GM23338 (cell line): ENCODE measurements at regions not wholly inside any gene's neighbourhood (a gene's known extent, or its start where the extent isn't known, plus 50 kb on each side); places are given as distances from the start of the nearest gene placed in this dataset.

Experiments used
- ATAC-seq: fragments of 200-7000 bp; cut with Tn5 transposase; 3 replicates; pipeline ENCODE4 v1.9.1; 2020
- DNase-seq: peaks from one replicate; pipeline ENCODE4 v3.0.0-alpha.2; 2015; ENCODE audit warnings: low spot score
- H2AFZ ChIP-seq: fragments of 200-600 bp; sonication (generic); 2 replicates; pipeline ENCODE4 v1.8.0; 2016; ENCODE audit warnings: antibody characterized with exemption, mild to moderate bottlenecking, moderate library complexity
- H3F3A ChIP-seq: fragments of 200-600 bp; sonication (generic); replicated peaks from 2 replicates; pipeline ENCODE4 v1.8.0; 2017; ENCODE audit warnings: antibody characterized with exemption, mixed run types, low read depth
- H3K27ac ChIP-seq: fragments of 200-600 bp; sonication (generic); 2 replicates; pipeline ENCODE4 v1.6.1; 2016; ENCODE audit warnings: low read depth
- H3K27me3 ChIP-seq: fragments of 200-600 bp; sonication (generic); 2 replicates; pipeline ENCODE4 v1.8.0; 2016; ENCODE audit warnings: mild to moderate bottlenecking, mixed run types, moderate library complexity; ENCODE audit not compliant: insufficient read depth
- H3K36me3 ChIP-seq: fragments of 200-600 bp; sonication (generic); 2 replicates; pipeline ENCODE4 v1.8.0; 2016; ENCODE audit warnings: mild to moderate bottlenecking; ENCODE audit not compliant: insufficient read depth
- H3K4me1 ChIP-seq: fragments of 200-600 bp; sonication (generic); 2 replicates; pipeline ENCODE4 v1.8.0; 2016; ENCODE audit warnings: mild to moderate bottlenecking, moderate library complexity; ENCODE audit not compliant: insufficient read depth
- H3K4me2 ChIP-seq: fragments of 200-600 bp; sonication (generic); 2 replicates; pipeline ENCODE4 v1.7.1; 2017; ENCODE audit warnings: mixed run types
- H3K4me3 ChIP-seq: fragments of 200-600 bp; sonication (generic); 2 replicates; pipeline ENCODE4 v1.6.1; 2016; ENCODE audit warnings: mixed run types
- H3K79me2 ChIP-seq: fragments of 200-600 bp; sonication (generic); replicated peaks from 2 replicates; pipeline ENCODE4 v1.8.0; 2017; ENCODE audit warnings: mild to moderate bottlenecking; ENCODE audit not compliant: insufficient read depth
- H3K9me2 ChIP-seq: fragments of 200-600 bp; sonication (generic); 2 replicates; pipeline ENCODE4 v1.8.0; 2017; ENCODE audit not compliant: insufficient read depth
- H4K20me1 ChIP-seq: fragments of 200-600 bp; sonication (generic); replicated peaks from 2 replicates; pipeline ENCODE4 v1.8.0; 2017; ENCODE audit warnings: mild to moderate bottlenecking; ENCODE audit not compliant: insufficient read depth
- H3K27ac Mint-ChIP-seq: 2 replicates; pipeline ENCODE4 v1.8.0; 2020; ENCODE audit warnings: inconsistent platforms, mild to moderate bottlenecking, moderate library complexity, mixed read lengths
- H3K27me3 Mint-ChIP-seq: 3 replicates; pipeline ENCODE4 v1.8.0; 2022; ENCODE audit warnings: low read depth, mild to moderate bottlenecking, moderate library complexity, mixed read lengths, inconsistent platforms; ENCODE audit not compliant: insufficient read depth, poor library complexity
- H3K36me3 Mint-ChIP-seq: 3 replicates; pipeline ENCODE4 v1.8.0; 2021; ENCODE audit warnings: low read depth, mild to moderate bottlenecking, inconsistent platforms, moderate library complexity, mixed read lengths
- H3K4me1 Mint-ChIP-seq: 3 replicates; pipeline ENCODE4 v1.8.0; 2020; ENCODE audit warnings: mild to moderate bottlenecking, inconsistent platforms, mixed read lengths
- H3K4me3 Mint-ChIP-seq: 3 replicates; pipeline ENCODE4 v1.8.0; 2021; ENCODE audit warnings: moderate library complexity, mild to moderate bottlenecking, inconsistent platforms, mixed read lengths
- H3K9me3 Mint-ChIP-seq: 3 replicates; pipeline ENCODE4 v1.8.0; 2020; ENCODE audit warnings: moderate library complexity, mild to moderate bottlenecking, inconsistent platforms, mixed read lengths
- CREB1 ChIP-seq: fragments of 250-450 bp; sonication (Bioruptor Pico); IDR thresholded peaks from 2 replicates; pipeline ENCODE4 v1.5.0; 2020; ENCODE audit warnings: low read depth, mild to moderate bottlenecking, moderate library complexity
- EZH2 ChIP-seq: fragments of 200-600 bp; sonication (generic); IDR thresholded peaks from one replicate; pipeline ENCODE4 v1.8.0; 2017; ENCODE audit warnings: antibody characterized with exemption, mild to moderate bottlenecking, low read depth; ENCODE audit not compliant: unreplicated experiment
- EZH2phosphoT487 ChIP-seq: fragments of 200-600 bp; sonication (generic); IDR thresholded peaks from one replicate; pipeline ENCODE4 v1.8.1; 2018; ENCODE audit warnings: antibody characterized with exemption; ENCODE audit not compliant: unreplicated experiment
- JUNB ChIP-seq: IDR thresholded peaks from one replicate; pipeline ENCODE4 v1.6.1; 2016; ENCODE audit warnings: antibody characterized with exemption; ENCODE audit not compliant: unreplicated experiment
- NANOG ChIP-seq: IDR thresholded peaks from 2 replicates; pipeline ENCODE4 v1.6.1; 2016; ENCODE audit warnings: antibody characterized with exemption, borderline replicate concordance
- POLR2AphosphoS5 ChIP-seq: IDR thresholded peaks from 2 replicates; pipeline ENCODE4 v1.6.1; 2016; ENCODE audit warnings: antibody characterized with exemption, low read depth
- REST ChIP-seq: IDR thresholded peaks from one replicate; pipeline ENCODE4 v1.6.1; 2018; ENCODE audit warnings: antibody characterized with exemption; ENCODE audit not compliant: unreplicated experiment
- STAT1 ChIP-seq: IDR thresholded peaks from one replicate; pipeline ENCODE4 v1.6.1; 2016; ENCODE audit warnings: antibody characterized with exemption; ENCODE audit not compliant: unreplicated experiment
- ZNF114 ChIP-seq: fragments of 250-450 bp; sonication (Bioruptor Pico); IDR thresholded peaks from 2 replicates; pipeline ENCODE4 v1.5.0; 2020; ENCODE audit warnings: mild to moderate bottlenecking, moderate library complexity
- ZNF331 ChIP-seq: fragments of 250-450 bp; sonication (Bioruptor Pico); IDR thresholded peaks from 2 replicates; pipeline ENCODE4 v1.5.0; 2020; ENCODE audit warnings: low read depth, mild to moderate bottlenecking, moderate library complexity
- TF ChIP-seq, protein P1 (sequence below), 2 experiments: fragments of 200-600 bp in 1 of 2; sonication (generic) in 1 of 2; conservative IDR thresholded peaks; 2 replicates each; pipeline versions ENCODE4 v1.5.1 to v1.6.1; 2016 to 2017; ENCODE audit warnings: antibody characterized with exemption in 2 of 2, low read depth in 2 of 2, mild to moderate bottlenecking in 2 of 2, moderate library complexity in 1 of 2
- TF ChIP-seq, protein P2 (sequence below): IDR thresholded peaks from 2 replicates; pipeline ENCODE4 v1.6.1; 2016; ENCODE audit warnings: antibody characterized with exemption
- TF ChIP-seq, protein P3 (sequence below): fragments of 250-450 bp; sonication (Bioruptor Pico); IDR thresholded peaks from 2 replicates; pipeline ENCODE4 v1.5.0; 2020; ENCODE audit warnings: mild to moderate bottlenecking, moderate library complexity

GRCh38 chr2:55995211-55995610 is 71.6 kb upstream of the EFEMP1 start:
- no peak for ATAC-seq

More at GRCh38 chr2:55995211-55995610, 71.6 kb upstream of the EFEMP1 start:
- Histone ChIP-seq H3K36me3 (no peaks in the 10 kb centered on the region), H3K27me3 (no peaks in the 10 kb centered on the region), H3K27ac (no peak overlapping the region), H3K9me2 (no peaks in the 10 kb centered on the region), H3F3A (no peaks in the 10 kb centered on the region), H4K20me1 (no peaks in the 10 kb centered on the region), H3K4me2 (no peak overlapping the region), H3K79me2 (no peaks in the 10 kb centered on the region), H3K4me1 (peaks cover 9% of the 10 kb centered on the region; the same call in 1 of the 2 replicates), H2AFZ (no peak overlapping the region), H3K4me3 (no peak overlapping the region)
- H3K9me3 Mint-ChIP-seq = no peaks in the 10 kb centered on the region
- H3K36me3 Mint-ChIP-seq = no peaks in the 10 kb centered on the region
- DNase-seq = no peak
- no peak overlapping the region for H3K4me3 Mint-ChIP-seq
- no peak overlapping the region for H3K27ac Mint-ChIP-seq
- TF ChIP-seq, protein P1, sequence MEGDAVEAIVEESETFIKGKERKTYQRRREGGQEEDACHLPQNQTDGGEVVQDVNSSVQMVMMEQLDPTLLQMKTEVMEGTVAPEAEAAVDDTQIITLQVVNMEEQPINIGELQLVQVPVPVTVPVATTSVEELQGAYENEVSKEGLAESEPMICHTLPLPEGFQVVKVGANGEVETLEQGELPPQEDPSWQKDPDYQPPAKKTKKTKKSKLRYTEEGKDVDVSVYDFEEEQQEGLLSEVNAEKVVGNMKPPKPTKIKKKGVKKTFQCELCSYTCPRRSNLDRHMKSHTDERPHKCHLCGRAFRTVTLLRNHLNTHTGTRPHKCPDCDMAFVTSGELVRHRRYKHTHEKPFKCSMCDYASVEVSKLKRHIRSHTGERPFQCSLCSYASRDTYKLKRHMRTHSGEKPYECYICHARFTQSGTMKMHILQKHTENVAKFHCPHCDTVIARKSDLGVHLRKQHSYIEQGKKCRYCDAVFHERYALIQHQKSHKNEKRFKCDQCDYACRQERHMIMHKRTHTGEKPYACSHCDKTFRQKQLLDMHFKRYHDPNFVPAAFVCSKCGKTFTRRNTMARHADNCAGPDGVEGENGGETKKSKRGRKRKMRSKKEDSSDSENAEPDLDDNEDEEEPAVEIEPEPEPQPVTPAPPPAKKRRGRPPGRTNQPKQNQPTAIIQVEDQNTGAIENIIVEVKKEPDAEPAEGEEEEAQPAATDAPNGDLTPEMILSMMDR (conservative IDR thresholded peaks at IDR 0.05; ENCODE audit: low read depth in 2 of 2) = no peak
- TF ChIP-seq EZH2 (no peak), ZNF114 (CRISPR knock-in tag) (no peak), JUNB (no peak), NANOG (no peak), EZH2phosphoT487 (no peak), STAT1 (no peak), REST (no peak), ZNF331 (CRISPR knock-in tag) (no peak), POLR2AphosphoS5 (no peak), CREB1 (CRISPR knock-in tag) (no peak)
- TF ChIP-seq, protein P2, sequence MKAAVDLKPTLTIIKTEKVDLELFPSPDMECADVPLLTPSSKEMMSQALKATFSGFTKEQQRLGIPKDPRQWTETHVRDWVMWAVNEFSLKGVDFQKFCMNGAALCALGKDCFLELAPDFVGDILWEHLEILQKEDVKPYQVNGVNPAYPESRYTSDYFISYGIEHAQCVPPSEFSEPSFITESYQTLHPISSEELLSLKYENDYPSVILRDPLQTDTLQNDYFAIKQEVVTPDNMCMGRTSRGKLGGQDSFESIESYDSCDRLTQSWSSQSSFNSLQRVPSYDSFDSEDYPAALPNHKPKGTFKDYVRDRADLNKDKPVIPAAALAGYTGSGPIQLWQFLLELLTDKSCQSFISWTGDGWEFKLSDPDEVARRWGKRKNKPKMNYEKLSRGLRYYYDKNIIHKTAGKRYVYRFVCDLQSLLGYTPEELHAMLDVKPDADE = no peak
- TF ChIP-seq, protein P3, sequence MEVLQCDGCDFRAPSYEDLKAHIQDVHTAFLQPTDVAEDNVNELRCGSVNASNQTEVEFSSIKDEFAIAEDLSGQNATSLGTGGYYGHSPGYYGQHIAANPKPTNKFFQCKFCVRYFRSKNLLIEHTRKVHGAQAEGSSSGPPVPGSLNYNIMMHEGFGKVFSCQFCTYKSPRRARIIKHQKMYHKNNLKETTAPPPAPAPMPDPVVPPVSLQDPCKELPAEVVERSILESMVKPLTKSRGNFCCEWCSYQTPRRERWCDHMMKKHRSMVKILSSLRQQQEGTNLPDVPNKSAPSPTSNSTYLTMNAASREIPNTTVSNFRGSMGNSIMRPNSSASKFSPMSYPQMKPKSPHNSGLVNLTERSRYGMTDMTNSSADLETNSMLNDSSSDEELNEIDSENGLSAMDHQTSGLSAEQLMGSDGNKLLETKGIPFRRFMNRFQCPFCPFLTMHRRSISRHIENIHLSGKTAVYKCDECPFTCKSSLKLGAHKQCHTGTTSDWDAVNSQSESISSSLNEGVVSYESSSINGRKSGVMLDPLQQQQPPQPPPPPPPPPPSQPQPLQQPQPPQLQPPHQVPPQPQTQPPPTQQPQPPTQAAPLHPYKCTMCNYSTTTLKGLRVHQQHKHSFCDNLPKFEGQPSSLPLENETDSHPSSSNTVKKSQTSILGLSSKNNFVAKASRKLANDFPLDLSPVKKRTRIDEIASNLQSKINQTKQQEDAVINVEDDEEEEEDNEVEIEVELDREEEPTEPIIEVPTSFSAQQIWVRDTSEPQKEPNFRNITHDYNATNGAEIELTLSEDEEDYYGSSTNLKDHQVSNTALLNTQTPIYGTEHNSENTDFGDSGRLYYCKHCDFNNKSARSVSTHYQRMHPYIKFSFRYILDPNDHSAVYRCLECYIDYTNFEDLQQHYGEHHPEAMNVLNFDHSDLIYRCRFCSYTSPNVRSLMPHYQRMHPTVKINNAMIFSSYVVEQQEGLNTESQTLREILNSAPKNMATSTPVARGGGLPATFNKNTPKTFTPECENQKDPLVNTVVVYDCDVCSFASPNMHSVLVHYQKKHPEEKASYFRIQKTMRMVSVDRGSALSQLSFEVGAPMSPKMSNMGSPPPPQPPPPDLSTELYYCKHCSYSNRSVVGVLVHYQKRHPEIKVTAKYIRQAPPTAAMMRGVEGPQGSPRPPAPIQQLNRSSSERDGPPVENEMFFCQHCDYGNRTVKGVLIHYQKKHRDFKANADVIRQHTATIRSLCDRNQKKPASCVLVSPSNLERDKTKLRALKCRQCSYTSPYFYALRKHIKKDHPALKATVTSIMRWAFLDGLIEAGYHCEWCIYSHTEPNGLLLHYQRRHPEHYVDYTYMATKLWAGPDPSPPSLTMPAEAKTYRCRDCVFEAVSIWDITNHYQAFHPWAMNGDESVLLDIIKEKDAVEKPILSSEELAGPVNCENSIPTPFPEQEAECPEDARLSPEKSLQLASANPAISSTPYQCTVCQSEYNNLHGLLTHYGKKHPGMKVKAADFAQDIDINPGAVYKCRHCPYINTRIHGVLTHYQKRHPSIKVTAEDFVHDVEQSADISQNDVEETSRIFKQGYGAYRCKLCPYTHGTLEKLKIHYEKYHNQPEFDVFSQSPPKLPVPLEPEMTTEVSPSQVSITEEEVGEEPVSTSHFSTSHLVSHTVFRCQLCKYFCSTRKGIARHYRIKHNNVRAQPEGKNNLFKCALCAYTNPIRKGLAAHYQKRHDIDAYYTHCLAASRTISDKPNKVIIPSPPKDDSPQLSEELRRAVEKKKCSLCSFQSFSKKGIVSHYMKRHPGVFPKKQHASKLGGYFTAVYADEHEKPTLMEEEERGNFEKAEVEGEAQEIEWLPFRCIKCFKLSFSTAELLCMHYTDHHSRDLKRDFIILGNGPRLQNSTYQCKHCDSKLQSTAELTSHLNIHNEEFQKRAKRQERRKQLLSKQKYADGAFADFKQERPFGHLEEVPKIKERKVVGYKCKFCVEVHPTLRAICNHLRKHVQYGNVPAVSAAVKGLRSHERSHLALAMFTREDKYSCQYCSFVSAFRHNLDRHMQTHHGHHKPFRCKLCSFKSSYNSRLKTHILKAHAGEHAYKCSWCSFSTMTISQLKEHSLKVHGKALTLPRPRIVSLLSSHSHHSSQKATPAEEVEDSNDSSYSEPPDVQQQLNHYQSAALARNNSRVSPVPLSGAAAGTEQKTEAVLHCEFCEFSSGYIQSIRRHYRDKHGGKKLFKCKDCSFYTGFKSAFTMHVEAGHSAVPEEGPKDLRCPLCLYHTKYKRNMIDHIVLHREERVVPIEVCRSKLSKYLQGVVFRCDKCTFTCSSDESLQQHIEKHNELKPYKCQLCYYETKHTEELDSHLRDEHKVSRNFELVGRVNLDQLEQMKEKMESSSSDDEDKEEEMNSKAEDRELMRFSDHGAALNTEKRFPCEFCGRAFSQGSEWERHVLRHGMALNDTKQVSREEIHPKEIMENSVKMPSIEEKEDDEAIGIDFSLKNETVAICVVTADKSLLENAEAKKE (CRISPR knock-in tag) = no peak
- peaks cover 7% of the 10 kb centered on the region for H3K4me1 Mint-ChIP-seq
- H3K27me3 Mint-ChIP-seq = no peaks in the 10 kb centered on the region
